Activated T-helper 17 cell treated with anti-CD3 and anti-CD28 coated beads, Interleukin-2, amount 50 U/mL, for 72 hours (primary cell): ENCODE measurements at regions not wholly inside any gene's neighbourhood (a gene's known extent, or its start where the extent isn't known, plus 50 kb on each side); places are given as distances from the start of the nearest gene placed in this dataset.

ENCODE experiments used
- ATAC-seq: fragments of 150-1000 bp; cut with Tn5 transposase; replicated peaks from 2 replicates; pipeline ENCODE4 v1.10.0; 2021; ENCODE audit warnings: mild to moderate bottlenecking, moderate library complexity
- H3K27ac Mint-ChIP-seq: one replicate; pipeline ENCODE4 v1.8.0; 2022; ENCODE audit warnings: mixed read lengths
- H3K27me3 Mint-ChIP-seq: one replicate; pipeline ENCODE4 v1.8.0; 2022; ENCODE audit warnings: mixed read lengths
- H3K36me3 Mint-ChIP-seq: one replicate; pipeline ENCODE4 v1.8.0; 2022; ENCODE audit warnings: low read depth, mild to moderate bottlenecking, mixed read lengths
- H3K4me1 Mint-ChIP-seq: one replicate; pipeline ENCODE4 v1.8.0; 2022; ENCODE audit warnings: mixed read lengths
- H3K4me3 Mint-ChIP-seq: one replicate; pipeline ENCODE4 v1.8.0; 2022; ENCODE audit warnings: mild to moderate bottlenecking, mixed read lengths
- H3K9me3 Mint-ChIP-seq: one replicate; pipeline ENCODE4 v1.8.0; 2022; ENCODE audit warnings: mixed read lengths

- ATAC-seq, result no peak
Observed at GRCh38 chr6:14258117-14258516, 140.5 kb downstream of the CD83 start.

DNA sequence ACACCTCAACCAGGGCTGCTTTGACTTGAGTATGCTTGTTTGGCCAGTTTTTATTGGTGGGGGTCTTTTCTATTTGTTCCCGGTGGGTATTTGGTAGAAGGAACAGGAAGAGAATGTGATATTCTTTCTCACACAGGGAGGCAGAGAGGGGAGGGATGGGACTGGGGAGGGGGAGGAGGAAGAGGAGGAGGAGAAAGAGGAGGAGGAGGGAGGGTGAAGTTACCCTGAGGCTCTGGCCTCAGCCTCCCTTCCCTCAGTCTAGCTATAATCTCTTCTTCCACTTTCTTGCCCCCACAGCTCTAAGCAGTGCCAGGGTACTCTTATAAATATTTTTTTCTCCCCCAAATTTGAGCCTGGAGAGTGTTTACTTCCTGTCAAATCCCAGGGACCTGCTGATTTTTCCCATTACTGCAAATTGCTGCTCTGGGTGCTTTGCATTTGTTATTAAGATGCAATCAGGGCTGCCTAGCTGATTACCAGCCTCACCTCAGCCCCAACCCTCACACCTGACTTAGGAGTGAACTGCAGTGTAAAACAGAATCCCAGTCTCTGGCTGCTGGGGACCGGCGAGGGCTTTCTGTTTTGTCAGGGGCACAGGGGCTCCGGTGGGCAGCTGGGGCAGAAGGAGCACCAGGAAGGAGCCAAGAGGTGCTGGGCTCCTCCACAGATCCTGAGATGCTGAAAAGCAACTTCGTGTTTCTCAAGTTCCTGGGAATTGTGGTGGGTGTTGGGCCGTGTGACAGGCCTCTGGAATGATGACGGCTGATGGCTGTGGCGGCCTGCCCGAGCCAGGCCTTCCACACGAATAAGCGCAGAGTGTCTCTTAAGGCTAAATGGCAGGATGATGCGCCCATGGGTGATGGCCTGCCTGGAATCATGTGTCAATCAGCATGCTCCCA is 141.4 kb downstream of the CD83 start:
- Mint-ChIP-seq H3K9me3 (no peaks in the 10 kb centered on the region), H3K27ac (no peak overlapping the region), H3K36me3 (no peaks in the 10 kb centered on the region), H3K4me1 (no peaks in the 10 kb centered on the region), H3K4me3 (no peak overlapping the region), H3K27me3 (no peaks in the 10 kb centered on the region)
- no peak for ATAC-seq

More at GRCh38 chr6:14258117-14258516, 140.5 kb downstream of the CD83 start:
- Mint-ChIP-seq H3K27ac (no peak overlapping the region), H3K9me3 (no peaks in the 10 kb centered on the region), H3K36me3 (no peaks in the 10 kb centered on the region), H3K4me1 (no peaks in the 10 kb centered on the region), H3K4me3 (no peak overlapping the region), H3K27me3 (no peaks in the 10 kb centered on the region)

- no peak for ATAC-seq
- Mint-ChIP-seq H3K36me3 (no peaks in the 10 kb centered on the region), H3K4me3 (no peak overlapping the region), H3K27ac (no peak overlapping the region), H3K9me3 (no peaks in the 10 kb centered on the region), H3K4me1 (no peaks in the 10 kb centered on the region), H3K27me3 (no peaks in the 10 kb centered on the region)
Observed at GRCh38 chr6:14259594-14260152, 142.1 kb downstream of the CD83 start.

- H3K27ac Mint-ChIP-seq, result no peak overlapping the region
- no peaks in the 10 kb centered on the region for H3K9me3 Mint-ChIP-seq
- H3K27me3 Mint-ChIP-seq, result no peaks in the 10 kb centered on the region
- no peak for ATAC-seq
- H3K4me3 Mint-ChIP-seq, result no peak overlapping the region
- H3K4me1 Mint-ChIP-seq, result no peaks in the 10 kb centered on the region
- no peaks in the 10 kb centered on the region for H3K36me3 Mint-ChIP-seq
Observed at GRCh38 chr6:14260839-14261238, 143.3 kb downstream of the CD83 start.

- Mint-ChIP-seq H3K36me3 (no peaks in the 10 kb centered on the region), H3K9me3 (no peaks in the 10 kb centered on the region), H3K27ac (no peak overlapping the region), H3K4me3 (no peak overlapping the region), H3K27me3 (no peaks in the 10 kb centered on the region), H3K4me1 (no peaks in the 10 kb centered on the region)
- no peak for ATAC-seq
Observed at GRCh38 chr6:14263881-14264424, 146.4 kb downstream of the CD83 start.

DNA sequence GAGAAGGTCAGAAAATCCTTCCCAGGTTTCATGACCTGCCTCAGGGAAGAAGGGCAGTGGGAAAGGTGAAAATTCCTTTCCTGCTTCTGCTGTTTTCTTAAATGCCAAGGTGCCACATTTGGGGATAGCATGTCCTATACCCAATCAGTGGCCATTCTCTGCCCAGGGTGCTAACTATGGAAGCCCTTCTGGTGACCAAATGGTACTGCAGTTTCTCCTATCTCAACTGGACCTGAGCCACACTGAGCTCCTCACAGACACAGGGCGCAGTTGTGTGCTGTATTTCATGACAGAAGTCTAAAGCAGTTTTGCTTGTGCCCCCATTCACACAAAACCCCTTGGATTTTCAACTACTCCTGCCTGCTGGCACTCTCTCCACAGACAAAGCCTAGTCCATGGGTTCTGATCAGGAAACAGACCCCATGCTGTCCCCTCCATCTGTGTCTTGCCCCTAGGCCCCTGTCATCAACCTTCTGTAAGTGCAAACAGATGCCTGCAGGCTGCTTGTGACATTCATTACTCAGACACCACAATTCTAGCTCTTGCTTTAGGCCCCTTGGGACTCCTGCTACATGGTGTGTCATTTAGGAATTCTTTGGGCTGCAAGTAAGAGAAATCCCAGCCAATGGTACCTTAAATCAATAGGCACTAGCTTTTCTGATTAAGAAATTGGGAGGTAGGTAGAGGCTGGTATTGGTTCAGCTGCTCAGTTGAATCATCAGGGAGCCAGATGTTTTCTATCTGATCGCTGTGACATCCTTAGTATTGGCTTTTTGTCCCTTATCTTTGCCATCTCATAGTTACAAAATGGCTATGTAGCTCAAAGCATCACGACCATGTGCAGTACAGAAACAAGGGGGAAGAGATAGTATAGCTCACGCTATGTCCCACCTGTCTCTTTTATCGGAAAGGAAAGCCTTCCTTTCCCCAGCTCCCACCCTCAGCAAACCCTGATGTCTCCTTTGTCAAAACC is 147.8 kb downstream of the CD83 start:
- no peak overlapping the region for H3K27ac Mint-ChIP-seq

DNA sequence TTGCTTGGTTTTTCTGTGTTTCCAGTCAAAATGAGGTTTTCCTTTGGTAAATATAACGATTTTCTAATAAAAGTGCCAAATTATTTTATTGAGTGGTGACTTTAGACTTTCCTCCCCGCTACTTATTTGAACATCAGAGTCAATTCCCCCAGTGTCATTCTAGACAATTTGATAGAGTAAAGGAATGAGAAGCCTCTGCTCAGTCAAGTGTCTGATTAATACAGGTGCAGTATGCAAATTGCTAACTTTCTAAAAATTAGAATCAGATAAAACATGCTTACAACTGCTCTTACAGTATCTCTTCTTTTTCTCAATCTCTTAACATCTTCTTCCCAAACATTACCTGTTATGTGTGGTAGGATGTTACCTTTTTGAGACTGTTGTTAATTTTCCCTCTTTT is 148.7 kb downstream of the CD83 start:
- Mint-ChIP-seq H3K4me3 (no peak overlapping the region), H3K4me1 (peaks cover 5% of the 10 kb centered on the region), H3K27me3 (no peaks in the 10 kb centered on the region), H3K9me3 (no peaks in the 10 kb centered on the region), H3K27ac (no peak overlapping the region), H3K36me3 (no peaks in the 10 kb centered on the region)
- ATAC-seq, result no peak

More for the DNA sequence above, 147.8 kb downstream of the CD83 start:
- no peaks in the 10 kb centered on the region for H3K4me1 Mint-ChIP-seq
- H3K36me3 Mint-ChIP-seq, result no peaks in the 10 kb centered on the region
- ATAC-seq, result no peak
- H3K9me3 Mint-ChIP-seq, result no peaks in the 10 kb centered on the region
- no peak overlapping the region for H3K4me3 Mint-ChIP-seq
- no peaks in the 10 kb centered on the region for H3K27me3 Mint-ChIP-seq

DNA sequence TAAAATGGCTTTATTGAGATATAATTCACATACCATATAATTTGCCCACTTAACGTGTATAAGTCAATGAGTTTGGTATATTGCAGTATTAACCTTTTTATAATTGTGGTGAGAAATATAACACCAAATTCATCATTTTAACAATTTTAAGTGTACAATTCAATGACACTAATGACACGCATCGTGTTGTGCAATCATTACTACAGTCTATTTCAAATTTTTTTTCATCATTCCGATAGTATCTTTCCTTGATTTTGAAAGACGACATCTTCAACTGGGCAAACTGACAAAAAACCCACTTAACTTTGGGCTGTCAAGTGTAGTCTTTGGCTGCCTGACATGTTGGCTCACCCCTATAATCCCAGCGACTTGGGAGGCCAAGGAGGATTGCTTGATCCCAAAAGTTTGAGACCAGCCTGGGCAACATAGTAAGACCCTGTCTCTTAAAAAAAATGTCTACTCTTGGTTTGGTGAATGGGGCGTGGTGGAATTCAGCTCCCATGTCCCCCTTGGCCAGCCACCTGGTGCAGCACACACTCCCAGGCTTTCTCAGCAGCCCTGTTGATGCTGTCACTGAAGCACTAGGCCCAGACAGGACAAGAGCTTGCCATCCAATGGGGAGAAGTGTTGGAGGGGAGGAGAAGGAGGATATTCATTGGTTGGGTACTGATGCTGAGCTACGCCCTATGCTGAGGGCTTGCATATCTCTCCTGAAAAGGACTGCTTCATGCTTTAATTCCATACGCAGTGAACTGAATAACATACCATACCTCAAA is 150.5 kb downstream of the CD83 start:
- ATAC-seq, result no peak
- Mint-ChIP-seq H3K27ac (no peak overlapping the region), H3K27me3 (no peaks in the 10 kb centered on the region), H3K36me3 (no peaks in the 10 kb centered on the region), H3K4me1 (peaks cover 9% of the 10 kb centered on the region), H3K9me3 (peaks cover 3% of the 10 kb centered on the region), H3K4me3 (no peak overlapping the region)

- Mint-ChIP-seq H3K36me3 (no peaks in the 10 kb centered on the region), H3K27me3 (no peaks in the 10 kb centered on the region), H3K27ac (no peak overlapping the region), H3K9me3 (peaks cover 4% of the 10 kb centered on the region), H3K4me1 (peaks cover 9% of the 10 kb centered on the region), H3K4me3 (no peak overlapping the region)
- ATAC-seq, result no peak
Observed at GRCh38 chr6:14269436-14269835, 151.9 kb downstream of the CD83 start.

- Mint-ChIP-seq H3K36me3 (no peaks in the 10 kb centered on the region), H3K27me3 (no peaks in the 10 kb centered on the region), H3K27ac (peak overlapping the region; percentile 74), H3K9me3 (peaks cover 4% of the 10 kb centered on the region), H3K4me3 (no peak overlapping the region), H3K4me1 (peaks cover 9% of the 10 kb centered on the region)
- ATAC-seq, result no peak
Observed at GRCh38 chr6:14270142-14270893, 152.7 kb downstream of the CD83 start.

DNA sequence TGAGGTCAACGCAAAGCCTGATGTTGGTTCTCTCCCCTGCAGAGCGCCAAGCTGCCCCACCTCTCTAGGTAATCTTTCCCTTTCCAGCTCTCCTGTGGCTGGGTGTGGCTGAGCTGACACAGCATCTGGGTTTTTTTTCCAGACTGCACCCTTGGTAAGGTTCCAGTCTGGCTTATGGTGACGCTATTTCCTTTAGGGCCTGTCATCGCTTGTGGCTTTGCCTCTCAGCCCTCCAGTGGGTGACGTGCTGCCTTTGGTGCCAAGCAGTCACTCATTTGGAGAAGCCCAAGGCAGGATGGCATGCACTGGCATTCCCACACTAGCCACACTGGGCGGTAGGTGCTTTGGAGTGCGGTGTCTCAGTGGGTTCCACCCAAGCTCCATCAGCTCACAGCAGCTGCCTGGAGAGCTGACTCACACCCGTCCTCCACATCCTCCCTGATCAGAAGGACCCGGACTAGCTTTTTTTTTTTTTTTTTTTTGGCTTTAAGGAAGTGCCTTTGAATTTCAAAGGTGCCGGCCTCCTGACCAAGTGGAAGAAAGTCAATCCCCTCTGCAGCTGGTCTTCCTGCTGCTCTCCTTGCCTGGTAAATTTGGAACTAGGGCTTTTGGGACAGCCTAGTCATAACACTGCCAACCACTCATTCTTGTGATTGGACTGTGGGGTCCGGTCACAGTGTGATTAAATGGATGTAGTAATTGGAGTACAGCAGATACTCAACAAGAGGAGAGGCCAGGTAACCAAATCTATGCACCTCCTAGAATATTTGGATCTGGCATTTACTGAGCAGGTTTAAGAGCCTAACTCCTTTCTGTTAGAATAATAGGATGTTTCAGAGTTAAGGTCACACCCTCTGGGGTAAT is 153.6 kb downstream of the CD83 start:
- H3K36me3 Mint-ChIP-seq, result no peaks in the 10 kb centered on the region
- no peaks in the 10 kb centered on the region for H3K27me3 Mint-ChIP-seq
- peak overlapping the region; percentile 34 for H3K4me3 Mint-ChIP-seq
- H3K27ac Mint-ChIP-seq, result peak overlapping the region; percentile 74
- peak; percentile 93 for ATAC-seq
- peaks cover 4% of the 10 kb centered on the region for H3K9me3 Mint-ChIP-seq
- peaks cover 12% of the 10 kb centered on the region for H3K4me1 Mint-ChIP-seq
